GM12891 (cell line): ENCODE measurements at regions not wholly inside any gene's neighbourhood (a gene's known extent, or its start where the extent isn't known, plus 50 kb on each side); places are given as distances from the start of the nearest gene placed in this dataset.

ENCODE experiments used
- POLR2A ChIP-seq: IDR thresholded peaks from 2 replicates; pipeline ENCODE4 v1.6.1; 2011; ENCODE audit warnings: low read depth, low read length, control low read depth
- POLR2AphosphoS5 ChIP-seq: IDR thresholded peaks from 2 replicates; pipeline ENCODE4 v1.6.1; 2011; ENCODE audit warnings: low read depth, low read length, control low read depth
- POU2F2 ChIP-seq: IDR thresholded peaks from 2 replicates; pipeline ENCODE4 v1.6.1; 2011; ENCODE audit warnings: low read depth, mild to moderate bottlenecking, control low read depth, low read length, moderate library complexity
- SPI1 ChIP-seq: IDR thresholded peaks from 2 replicates; pipeline ENCODE4 v1.6.1; 2011; ENCODE audit warnings: low read depth, low read length, control low read depth
- TAF1 ChIP-seq: IDR thresholded peaks from 2 replicates; pipeline ENCODE4 v1.6.1; 2011; ENCODE audit warnings: low read depth, low read length, control low read depth

DNA sequence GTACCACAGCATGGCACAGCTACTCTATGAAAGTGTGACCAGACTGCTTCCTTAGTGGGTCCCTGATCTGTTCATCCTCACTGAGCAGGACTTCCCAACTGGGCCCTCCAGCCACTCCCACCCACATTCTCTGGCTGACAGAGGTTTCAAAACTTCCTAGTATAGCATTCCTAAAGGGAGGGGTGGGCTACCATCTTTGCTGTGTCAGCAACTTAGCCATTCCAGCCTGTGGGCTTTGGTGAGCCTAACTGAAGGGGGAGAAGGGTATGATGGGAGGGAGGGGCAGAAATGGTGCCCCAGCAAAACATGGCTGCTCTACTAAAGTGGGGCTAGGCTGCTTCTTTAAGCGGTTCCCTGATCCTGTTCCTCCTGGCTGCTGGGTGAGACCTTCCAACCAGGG is 265.2 kb upstream of the ADGRL4 start:
- TF ChIP-seq POLR2AphosphoS5, result no peak
- TF ChIP-seq TAF1, result no peak
- no peak for TF ChIP-seq POLR2A
- no peak for TF ChIP-seq POU2F2
- TF ChIP-seq SPI1, result no peak
